Endothelial cell of umbilical vein (primary cell): ENCODE measurements at regions not wholly inside any gene's neighbourhood (a gene's known extent, or its start where the extent isn't known, plus 50 kb on each side); places are given as distances from the start of the nearest gene placed in this dataset.
"Not testable (repeated sequence)": the region's sequence is repeated elsewhere in the genome, so short reads cannot be mapped to it uniquely, and the experiment has no call there.

Source experiments
- BruUV-seq: library from RNA; stranded (reverse); fragments of 400-500 nt; replicated peaks from 2 replicates; lab custom pipeline; 2021; lab: Mats Ljungman, UMichigan
- CTCF ChIA-PET: fragments of 300-600, 350-600 bp; sonication (Branson Sonifier 250); formaldehyde crosslinking; loops from one replicate; lab custom pipeline; 2021; ENCODE audit warnings: antibody characterized with exemption, inconsistent platforms; lab: Charles Lee
- POLR2A ChIA-PET: fragments of 300-600, 350-600 bp; sonication (Branson Sonifier 250); formaldehyde crosslinking; loops from one replicate; lab custom pipeline; 2021; ENCODE audit warnings: antibody characterized with exemption, inconsistent platforms; lab: Charles Lee
- DNase-seq: peaks from one replicate; pipeline ENCODE4 v3.0.0-alpha.2; 2011; ENCODE audit warnings: low read depth, low spot score
- FAIRE-seq: peaks from 2 replicates; lab custom pipeline; 2011; peaks lifted over from hg19 to GRCh38; lab: Jason Lieb, UNC
- H2AFZ ChIP-seq: 2 replicates; pipeline ENCODE4 v1.6.0; 2012; ENCODE audit warnings: low read depth, low read length, control low read depth, inconsistent platforms
- H3K27ac ChIP-seq: 2 replicates; pipeline ENCODE4 v1.5.1; 2011; ENCODE audit warnings: low read depth, mild to moderate bottlenecking, control low read depth, low read length, moderate library complexity; ENCODE audit not compliant: insufficient read depth
- H3K27me3 ChIP-seq, 2 experiments: 2 replicates each; pipeline versions ENCODE4 v1.6.0 to v1.6.1; 2011; ENCODE audit warnings: low read length in 2 of 2, mixed read lengths in 1 of 2; ENCODE audit not compliant: control insufficient read depth in 2 of 2, insufficient read depth in 2 of 2
- H3K36me3 ChIP-seq, 2 experiments: 2 replicates in 1 of 2; 3 replicates in 1 of 2; pipeline ENCODE4 v1.5.1; 2011; ENCODE audit warnings: low read length in 2 of 2, mild to moderate bottlenecking in 1 of 2, moderate library complexity in 1 of 2; ENCODE audit not compliant: control insufficient read depth in 2 of 2, insufficient read depth in 2 of 2; ENCODE audit errors: extremely low read depth in 1 of 2
- H3K4me1 ChIP-seq: 3 replicates; pipeline ENCODE4 v1.5.1; 2011; ENCODE audit warnings: mild to moderate bottlenecking, low read length; ENCODE audit not compliant: control insufficient read depth, insufficient read depth; ENCODE audit errors: extremely low read depth
- H3K4me2 ChIP-seq: 2 replicates; pipeline ENCODE4 v1.6.1; 2011; ENCODE audit warnings: low read length, control low read depth, mixed read lengths; ENCODE audit not compliant: insufficient read depth
- H3K4me3 ChIP-seq, 3 experiments: fragments of 200-600 bp in 1 of 3; sonication (generic), shearing (Covaris generic) in 1 of 3; replicated peaks in 1 of 3; 2 replicates each; pipeline ENCODE4 v1.5.1; 2011 to 2016; ENCODE audit warnings: control low read depth in 3 of 3, low read length in 3 of 3, mild to moderate bottlenecking in 2 of 3, inconsistent platforms in 1 of 3, low read depth in 1 of 3, moderate library complexity in 1 of 3; ENCODE audit not compliant: insufficient read depth in 1 of 3
- H3K79me2 ChIP-seq: 2 replicates; pipeline ENCODE4 v1.6.0; 2012; ENCODE audit warnings: low read length, inconsistent platforms; ENCODE audit not compliant: control insufficient read depth, insufficient read depth
- H3K9ac ChIP-seq: replicated peaks from 2 replicates; pipeline ENCODE3; 2011; ENCODE audit warnings: low read length, control low read depth; ENCODE audit not compliant: insufficient read depth; ENCODE audit errors: extremely low read depth
- H3K9me1 ChIP-seq: replicated peaks from 3 replicates; pipeline ENCODE4 v1.6.0; 2011; ENCODE audit warnings: mild to moderate bottlenecking, low read length; ENCODE audit not compliant: control insufficient read depth, insufficient read depth; ENCODE audit errors: extremely low read depth
- H3K9me3 ChIP-seq: replicated peaks from 2 replicates; pipeline ENCODE4 v1.5.1; 2012; ENCODE audit warnings: low read length, inconsistent platforms; ENCODE audit not compliant: control insufficient read depth, insufficient read depth
- H4K20me1 ChIP-seq: replicated peaks from 2 replicates; pipeline ENCODE3; 2011; ENCODE audit warnings: mild to moderate bottlenecking, low read length; ENCODE audit not compliant: control insufficient read depth, insufficient read depth; ENCODE audit errors: extremely low read depth
- dilution Hi-C: fragments of 300-500 bp; cut with MboI; formaldehyde crosslinking; loops from one replicate; pipeline ENCODE4 v1.15.0; 2019; ENCODE audit warnings: low sequenced_read_pairs; ENCODE audit not compliant: extremely low pct_ligation_motif_present
- intact Hi-C: fragments of 100-400 bp; cut with micrococcal nuclease; formaldehyde crosslinking; loops from one replicate; pipeline ENCODE4 v1.10.0; 2022

DNA sequence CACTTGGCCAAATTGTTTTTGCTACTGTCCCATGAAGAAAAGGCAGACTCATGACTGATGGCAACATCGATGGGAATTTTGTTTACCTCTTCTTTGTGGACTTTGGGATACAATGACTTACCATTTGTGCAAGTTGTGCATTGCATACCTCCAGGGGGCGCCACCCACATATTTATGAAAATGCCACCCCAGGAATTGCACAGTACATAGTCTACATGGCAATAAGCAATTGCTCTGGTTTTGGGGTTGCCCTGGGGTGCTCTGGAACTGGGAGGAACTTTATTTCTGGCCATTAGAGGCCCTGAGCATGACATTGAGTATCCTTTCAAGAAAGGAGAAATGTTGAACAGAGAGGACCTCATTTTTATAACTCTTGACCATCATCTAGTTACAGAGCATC, 109.1 kb upstream of the ZNF195 start:
- POLR2A ChIA-PET, H3K27ac ChIP-seq, H3K4me1 ChIP-seq, BruUV-seq, H3K79me2 ChIP-seq, CTCF ChIA-PET, H3K27me3 ChIP-seq, dilution Hi-C loops, H3K4me2 ChIP-seq, H3K9ac ChIP-seq, H3K4me3 ChIP-seq, H3K9me3 ChIP-seq, FAIRE-seq, H4K20me1 ChIP-seq, H3K36me3 ChIP-seq, H2AFZ ChIP-seq, H3K9me1 ChIP-seq, DNase-seq: not testable (repeated sequence)
- intact Hi-C loops = loop anchor here (10.0 kb wide), 1 partner anchor 117 kb away; no protein-coding TSS in a partner anchor

DNA sequence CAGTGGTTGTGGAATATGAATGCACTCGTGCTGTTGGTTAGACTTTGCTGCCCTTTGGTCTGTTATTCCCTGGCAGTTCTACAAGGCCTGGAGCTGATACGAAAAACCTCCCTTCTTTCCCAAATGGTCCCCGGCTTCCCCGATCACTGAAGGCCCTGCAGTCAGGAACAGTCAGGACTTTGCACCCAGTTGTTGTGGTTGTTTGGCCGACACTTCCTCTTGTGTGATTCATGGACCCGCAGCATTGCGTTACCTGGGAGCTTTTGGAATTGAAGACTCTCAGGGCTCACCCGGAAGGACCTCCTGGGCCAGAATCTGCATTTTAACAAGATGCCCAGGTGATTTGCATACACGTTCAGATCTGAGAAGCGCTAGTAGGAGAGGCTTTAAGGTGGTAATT, 106.8 kb upstream of the ZNF195 start:
- DNase-seq, H3K9ac ChIP-seq, BruUV-seq, H3K9me3 ChIP-seq, dilution Hi-C loops, H3K4me2 ChIP-seq, H3K36me3 ChIP-seq, H3K27me3 ChIP-seq, H3K4me3 ChIP-seq, FAIRE-seq, H3K27ac ChIP-seq, POLR2A ChIA-PET, H4K20me1 ChIP-seq, H2AFZ ChIP-seq, CTCF ChIA-PET, H3K4me1 ChIP-seq, H3K79me2 ChIP-seq, H3K9me1 ChIP-seq: not testable (repeated sequence)
- intact Hi-C loops = loop anchor here (10.0 kb wide), 1 partner anchor 119 kb away; no protein-coding TSS in a partner anchor

DNA sequence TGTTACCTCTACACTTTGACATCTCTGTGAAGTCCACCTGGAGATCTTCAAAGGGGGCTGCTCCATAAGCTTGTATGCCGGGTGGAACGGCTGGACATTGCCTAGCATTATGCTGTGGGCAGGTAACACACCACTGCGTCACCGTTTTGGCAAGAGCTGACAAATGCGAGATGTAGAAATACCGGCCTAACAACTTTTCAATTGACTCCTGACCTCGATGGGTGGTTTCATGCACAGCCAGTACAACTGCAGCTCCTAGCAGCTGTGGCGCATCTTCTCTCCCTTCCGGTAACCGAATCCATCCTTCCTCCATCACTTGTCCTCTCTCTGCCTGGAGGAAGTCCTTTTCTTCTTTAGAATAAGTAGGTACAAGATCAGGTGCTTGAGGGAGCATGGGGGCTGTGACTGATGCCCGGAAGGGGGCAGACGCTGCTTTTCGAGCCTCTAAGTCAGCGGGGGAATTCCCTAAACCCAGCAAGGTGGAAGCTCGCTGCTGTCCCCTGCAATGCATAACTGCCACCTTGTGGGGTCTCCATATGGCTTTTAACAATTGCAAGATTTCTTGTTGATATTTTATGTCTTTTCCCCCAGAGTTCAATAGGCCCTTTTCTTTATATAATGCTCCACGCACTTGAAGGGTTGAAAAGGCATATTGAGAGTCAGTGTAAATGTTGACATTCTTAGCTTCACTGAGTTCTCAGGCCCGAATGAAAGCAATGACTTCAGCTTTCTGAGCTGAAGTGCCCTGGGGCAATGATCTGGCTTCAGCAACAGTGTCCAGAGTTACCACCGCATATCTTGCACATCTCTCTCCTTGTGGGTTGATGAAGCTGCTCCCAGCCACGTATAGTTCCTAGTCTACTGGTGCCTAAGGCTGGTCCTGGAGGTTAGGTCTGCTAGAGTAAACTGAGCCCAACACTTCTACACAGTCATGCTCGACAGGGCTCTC, 98.3 kb upstream of the ZNF195 start:
- DNase-seq, BruUV-seq, intact Hi-C loops: not testable (repeated sequence)

More for the DNA sequence above, 98.3 kb upstream of the ZNF195 start:
- H3K4me1 ChIP-seq, H2AFZ ChIP-seq, H3K27ac ChIP-seq, H4K20me1 ChIP-seq, H3K27me3 ChIP-seq, H3K4me3 ChIP-seq, H3K4me2 ChIP-seq, FAIRE-seq, H3K9ac ChIP-seq, H3K9me1 ChIP-seq, H3K79me2 ChIP-seq, H3K36me3 ChIP-seq, H3K9me3 ChIP-seq, dilution Hi-C loops, POLR2A ChIA-PET: not testable (repeated sequence)
- CTCF ChIA-PET = interaction anchor here (1.2 to 1.6 kb wide), 2 partner anchors 104 to 133 kb away, joined by 3 to 4 read pairs; no protein-coding TSS in a partner anchor
